Caco-2 (cell line): ENCODE measurements at regions not wholly inside any gene's neighbourhood (a gene's known extent, or its start where the extent isn't known, plus 50 kb on each side); places are given as distances from the start of the nearest gene placed in this dataset.

ENCODE experiments used
- BruUV-seq: library from RNA; stranded (reverse); fragments of 400-500 nt; replicated peaks from 2 replicates; lab custom pipeline; 2021; lab: Mats Ljungman, UMichigan
- CTCF ChIA-PET: fragments of 300-600 bp; sonication (Branson Sonifier 250); formaldehyde crosslinking; loops from one replicate; lab custom pipeline; 2022; ENCODE audit warnings: antibody characterized with exemption; lab: Charles Lee
- POLR2A ChIA-PET: fragments of 300-600 bp; sonication (Branson Sonifier 250); formaldehyde crosslinking; loops from one replicate; lab custom pipeline; 2022; ENCODE audit warnings: antibody characterized with exemption; lab: Charles Lee
- DNase-seq, 2 experiments: peaks; one replicate each; pipeline versions ENCODE4 v3.0.0 to v3.0.0-alpha.2; 2020 to 2022
- H3K27me3 ChIP-seq: replicated peaks from 2 replicates; pipeline ENCODE4 v1.6.0; 2011; ENCODE audit warnings: low read length; ENCODE audit not compliant: control insufficient read depth, insufficient read depth
- H3K36me3 ChIP-seq: 2 replicates; pipeline ENCODE4 v1.5.1; 2011; ENCODE audit warnings: low read length; ENCODE audit not compliant: control insufficient read depth, insufficient read depth
- H3K4me1 ChIP-seq: fragments of 250-450 bp; sonication (Bioruptor Pico); 2 replicates; pipeline ENCODE4 v1.5.1; 2020; ENCODE audit warnings: mild to moderate bottlenecking
- H3K4me3 ChIP-seq: 2 replicates; pipeline ENCODE4 v1.5.1; 2011; ENCODE audit warnings: low read depth, mild to moderate bottlenecking, control low read depth, low read length
- H3K9me3 ChIP-seq: fragments of 250-450 bp; sonication (Bioruptor Pico); 2 replicates; pipeline ENCODE4 v1.5.1; 2020; ENCODE audit warnings: mild to moderate bottlenecking, moderate library complexity
- H3K27ac Mint-ChIP-seq: one replicate; pipeline ENCODE4 v1.8.0; 2022; ENCODE audit warnings: mixed read lengths; ENCODE audit not compliant: unreplicated experiment
- H3K27me3 Mint-ChIP-seq: one replicate; pipeline ENCODE4 v1.8.0; 2022; ENCODE audit warnings: mixed read lengths; ENCODE audit not compliant: insufficient read depth, unreplicated experiment
- H3K36me3 Mint-ChIP-seq: one replicate; pipeline ENCODE4 v1.8.0; 2022; ENCODE audit warnings: mild to moderate bottlenecking, mixed read lengths; ENCODE audit not compliant: insufficient read depth, unreplicated experiment
- H3K4me1 Mint-ChIP-seq: one replicate; pipeline ENCODE4 v1.8.0; 2022; ENCODE audit warnings: low read depth, mixed read lengths; ENCODE audit not compliant: unreplicated experiment
- H3K4me3 Mint-ChIP-seq: one replicate; pipeline ENCODE4 v1.8.0; 2022; ENCODE audit warnings: mild to moderate bottlenecking, moderate library complexity, mixed read lengths; ENCODE audit not compliant: unreplicated experiment
- H3K9me3 Mint-ChIP-seq: one replicate; pipeline ENCODE4 v1.8.0; 2022; ENCODE audit warnings: mixed read lengths; ENCODE audit not compliant: unreplicated experiment
- CTCF ChIP-seq, 2 experiments: fragments of 200-600 bp in 1 of 2; IDR thresholded peaks; 1 replicate in 1 of 2; 2 replicates in 1 of 2; pipeline versions ENCODE4 v1.5.1 to v1.8.0; 2011 to 2022; ENCODE audit warnings: antibody characterized with exemption in 1 of 2, control low read depth in 1 of 2, inconsistent platforms in 1 of 2, low read depth in 1 of 2, low read length in 1 of 2, mild to moderate bottlenecking in 1 of 2, moderate library complexity in 1 of 2; ENCODE audit not compliant: insufficient read depth in 1 of 2, severe bottlenecking in 1 of 2, unreplicated experiment in 1 of 2
- intact Hi-C: fragments of 100-400 bp; cut with micrococcal nuclease; formaldehyde crosslinking; loops from one replicate; pipeline ENCODE4 v1.10.0; 2022; ENCODE audit not compliant: unreplicated experiment

GRCh38 chr2:144217853-144218633 lies 301.9 kb downstream of the ZEB2 start:
- Histone ChIP-seq H3K4me1 (no peaks in the 10 kb centered on the region), H3K9me3 (no peaks in the 10 kb centered on the region), H3K27me3 (no peaks in the 10 kb centered on the region), H3K36me3 (no peaks in the 10 kb centered on the region), H3K4me3 (no peak overlapping the region)
- no peak for TF ChIP-seq CTCF (IDR thresholded peaks at IDR 0.05; ENCODE audit: insufficient read depth in 1 of 2, low read depth in 1 of 2, low read length in 1 of 2, severe bottlenecking in 1 of 2, unreplicated experiment in 1 of 2)
- Mint-ChIP-seq H3K9me3 (no peaks in the 10 kb centered on the region), H3K4me1 (no peaks in the 10 kb centered on the region), H3K27me3 (no peaks in the 10 kb centered on the region), H3K27ac (no peak overlapping the region), H3K4me3 (no peak overlapping the region), H3K36me3 (no peaks in the 10 kb centered on the region)
- CTCF ChIA-PET = no interaction called here
- DNase-seq = no peak
- POLR2A ChIA-PET = no interaction called here
- intact Hi-C loops = no loop called here
- no TSS peak for BruUV-seq

GRCh38 chr2:144215701-144216675 lies 303.9 kb downstream of the ZEB2 start:
- CTCF ChIA-PET = no interaction called here
- Mint-ChIP-seq H3K4me1 (no peaks in the 10 kb centered on the region), H3K4me3 (no peak overlapping the region), H3K9me3 (no peaks in the 10 kb centered on the region), H3K27ac (no peak overlapping the region), H3K36me3 (no peaks in the 10 kb centered on the region), H3K27me3 (no peaks in the 10 kb centered on the region)
- POLR2A ChIA-PET = no interaction called here
- H3K4me1 ChIP-seq = no peaks in the 10 kb centered on the region
- intact Hi-C loops = no loop called here
- DNase-seq = no peak
- no peaks in the 10 kb centered on the region for H3K36me3 ChIP-seq
- H3K27me3 ChIP-seq = no peaks in the 10 kb centered on the region
- no TSS peak for BruUV-seq
- no peak overlapping the region for H3K4me3 ChIP-seq
- H3K9me3 ChIP-seq = no peaks in the 10 kb centered on the region
- no peak for TF ChIP-seq CTCF (IDR thresholded peaks at IDR 0.05; ENCODE audit: insufficient read depth in 1 of 2, low read depth in 1 of 2, low read length in 1 of 2, severe bottlenecking in 1 of 2, unreplicated experiment in 1 of 2)

GRCh38 chr2:144215207-144215606 lies 304.7 kb downstream of the ZEB2 start:
- no peak overlapping the region for H3K4me3 ChIP-seq
- H3K27ac Mint-ChIP-seq = no peak overlapping the region
- intact Hi-C loops = no loop called here
- no peaks in the 10 kb centered on the region for H3K36me3 ChIP-seq
- H3K36me3 Mint-ChIP-seq = no peaks in the 10 kb centered on the region
- no peak for TF ChIP-seq CTCF (IDR thresholded peaks at IDR 0.05; ENCODE audit: insufficient read depth in 1 of 2, low read depth in 1 of 2, low read length in 1 of 2, severe bottlenecking in 1 of 2, unreplicated experiment in 1 of 2)
- no peaks in the 10 kb centered on the region for H3K9me3 ChIP-seq
- CTCF ChIA-PET = no interaction called here
- H3K27me3 ChIP-seq = no peaks in the 10 kb centered on the region
- H3K4me3 Mint-ChIP-seq = no peak overlapping the region
- H3K27me3 Mint-ChIP-seq = no peaks in the 10 kb centered on the region
- no peaks in the 10 kb centered on the region for H3K4me1 Mint-ChIP-seq
- POLR2A ChIA-PET = no interaction called here
- no peaks in the 10 kb centered on the region for H3K9me3 Mint-ChIP-seq
- no peaks in the 10 kb centered on the region for H3K4me1 ChIP-seq
- no peak for DNase-seq
- no TSS peak for BruUV-seq
